ENCODE measurements at regions not wholly inside any gene's neighbourhood (a gene's known extent, or its start where the extent isn't known, plus 50 kb on each side); places are given as distances from the start of the nearest gene placed in this dataset.

DNA sequence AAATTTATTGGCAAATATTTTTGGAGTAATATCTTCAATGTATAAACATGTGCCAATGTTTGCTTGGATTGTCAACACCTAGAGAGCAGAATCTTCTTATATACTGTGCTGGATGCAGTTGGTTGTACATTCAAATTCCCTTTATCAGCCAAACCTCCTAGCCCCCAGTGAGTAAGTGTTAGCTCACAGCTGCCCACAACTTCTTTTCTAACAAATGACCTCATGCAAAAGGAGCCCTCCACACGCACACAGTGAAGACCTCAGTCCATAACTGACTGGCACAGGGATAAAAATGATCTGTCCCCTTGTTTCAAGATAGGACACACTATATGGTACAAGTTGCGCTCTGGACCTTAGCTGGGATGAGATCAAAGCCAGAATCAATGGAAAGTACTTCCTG, 458.0 kb upstream of the NWD2 start:
- Histone ChIP-seq H3K9me1 (replicated peaks; ENCODE audit: control insufficient read depth, extremely low read depth, insufficient read depth, low read length) (no peaks in the 10 kb centered on the region), H3K9me3 (replicated peaks; ENCODE audit: control insufficient read depth, insufficient read depth, low read length) (no peaks in the 10 kb centered on the region), H3K9ac (replicated peaks; ENCODE audit: extremely low read depth, insufficient read depth, low read length) (no peak overlapping the region), H3K27ac (ENCODE audit: insufficient read depth, low read depth, low read length) (no peak overlapping the region), H3K36me3 (ENCODE audit: control insufficient read depth in 2 of 2, extremely low read depth in 1 of 2, insufficient read depth in 2 of 2, low read length in 2 of 2) (no peaks in the 10 kb centered on the region), H4K20me1 (replicated peaks; ENCODE audit: control insufficient read depth, extremely low read depth, insufficient read depth, low read length) (no peaks in the 10 kb centered on the region), H3K4me2 (ENCODE audit: insufficient read depth, low read length) (no peak overlapping the region), H3K27me3 (ENCODE audit: control insufficient read depth in 2 of 2, insufficient read depth in 2 of 2, low read length in 2 of 2) (no peaks in the 10 kb centered on the region), H3K4me1 (ENCODE audit: control insufficient read depth, extremely low read depth, insufficient read depth, low read length) (no peaks in the 10 kb centered on the region), H3K4me3 (replicated peaks in 1 of 3; ENCODE audit: insufficient read depth in 1 of 3, low read depth in 1 of 3, low read length in 3 of 3) (no peak overlapping the region), H3K79me2 (ENCODE audit: control insufficient read depth, insufficient read depth, low read length) (no peaks in the 10 kb centered on the region), H2AFZ (ENCODE audit: low read depth, low read length) (no peak overlapping the region)
- TF ChIP-seq GATA2 (IDR thresholded peaks at IDR 0.05; ENCODE audit: insufficient read depth, insufficient read length, low read depth, low read length), result no peak
- TF ChIP-seq POLR2AphosphoS5 (IDR thresholded peaks at IDR 0.05; ENCODE audit: insufficient read depth, low read depth, low read length), result no peak
- no peak for TF ChIP-seq POLR2A (IDR thresholded peaks at IDR 0.05; ENCODE audit: low read depth, low read length)
- intact Hi-C loops (cut with micrococcal nuclease), result no loop called here
- dilution Hi-C loops (cut with MboI; ENCODE audit: extremely low pct_ligation_motif_present, low sequenced_read_pairs), result no loop called here
- ChIA-PET POLR2A (no interaction called here), CTCF (no interaction called here)
- FAIRE-seq, result no peak
- BruUV-seq (replicated peaks), result no TSS peak
- DNase-seq (ENCODE audit: low read depth, low spot score), result no peak

DNA sequence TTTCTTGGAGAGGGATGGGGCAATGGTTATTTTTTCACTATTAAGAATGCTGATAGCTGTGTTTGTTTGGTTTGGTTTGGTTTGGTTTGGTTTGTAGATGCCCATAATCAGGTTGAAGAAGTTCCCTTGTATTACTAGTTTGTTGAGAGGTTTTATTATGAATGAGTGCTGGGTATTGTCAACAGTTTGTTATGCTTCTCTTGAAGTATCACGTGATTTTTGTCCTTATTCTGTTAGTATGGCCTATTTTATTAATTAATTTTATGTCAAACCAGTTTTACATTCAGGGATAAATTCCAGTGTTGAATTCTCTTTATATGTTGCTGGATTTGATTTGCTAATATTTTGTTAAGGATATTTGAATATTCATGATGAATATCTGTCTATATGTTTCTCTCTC, 449.8 kb upstream of the NWD2 start:
- ChIA-PET POLR2A (no interaction called here), CTCF (no interaction called here)
- Histone ChIP-seq H3K79me2 (ENCODE audit: control insufficient read depth, insufficient read depth, low read length) (no peaks in the 10 kb centered on the region), H3K4me2 (ENCODE audit: insufficient read depth, low read length) (no peak overlapping the region), H4K20me1 (replicated peaks; ENCODE audit: control insufficient read depth, extremely low read depth, insufficient read depth, low read length) (no peaks in the 10 kb centered on the region), H2AFZ (ENCODE audit: low read depth, low read length) (no peak overlapping the region), H3K27me3 (ENCODE audit: control insufficient read depth in 2 of 2, insufficient read depth in 2 of 2, low read length in 2 of 2) (no peaks in the 10 kb centered on the region), H3K36me3 (ENCODE audit: control insufficient read depth in 2 of 2, extremely low read depth in 1 of 2, insufficient read depth in 2 of 2, low read length in 2 of 2) (no peaks in the 10 kb centered on the region), H3K4me1 (ENCODE audit: control insufficient read depth, extremely low read depth, insufficient read depth, low read length) (no peaks in the 10 kb centered on the region), H3K9me1 (replicated peaks; ENCODE audit: control insufficient read depth, extremely low read depth, insufficient read depth, low read length) (no peaks in the 10 kb centered on the region), H3K27ac (ENCODE audit: insufficient read depth, low read depth, low read length) (no peak overlapping the region), H3K9me3 (replicated peaks; ENCODE audit: control insufficient read depth, insufficient read depth, low read length) (no peaks in the 10 kb centered on the region), H3K4me3 (replicated peaks in 1 of 3; ENCODE audit: insufficient read depth in 1 of 3, low read depth in 1 of 3, low read length in 3 of 3) (no peak overlapping the region), H3K9ac (replicated peaks; ENCODE audit: extremely low read depth, insufficient read depth, low read length) (no peak overlapping the region)
- no peak for DNase-seq (ENCODE audit: low read depth, low spot score)
- dilution Hi-C loops (cut with MboI; ENCODE audit: extremely low pct_ligation_motif_present, low sequenced_read_pairs), result no loop called here
- TF ChIP-seq MAX (IDR thresholded peaks at IDR 0.05; ENCODE audit: insufficient read depth, insufficient read length) (no peak), FOS (IDR thresholded peaks at IDR 0.05; ENCODE audit: borderline replicate concordance, insufficient read depth, low read length) (no peak), EZH2 (IDR thresholded peaks at IDR 0.05; ENCODE audit: borderline replicate concordance, low read depth, low read length, severe bottlenecking) (no peak), JUN (IDR thresholded peaks at IDR 0.05; ENCODE audit: borderline replicate concordance, insufficient read depth, insufficient read length, low read depth) (no peak), GATA2 (IDR thresholded peaks at IDR 0.05; ENCODE audit: insufficient read depth, insufficient read length, low read depth, low read length) (no peak), POLR2A (IDR thresholded peaks at IDR 0.05; ENCODE audit: low read depth, low read length) (no peak), POLR2AphosphoS5 (IDR thresholded peaks at IDR 0.05; ENCODE audit: insufficient read depth, low read depth, low read length) (no peak), MYC (IDR thresholded peaks at IDR 0.05; ENCODE audit: low read depth, low read length) (no peak)
- TF ChIP-seq, protein P1, sequence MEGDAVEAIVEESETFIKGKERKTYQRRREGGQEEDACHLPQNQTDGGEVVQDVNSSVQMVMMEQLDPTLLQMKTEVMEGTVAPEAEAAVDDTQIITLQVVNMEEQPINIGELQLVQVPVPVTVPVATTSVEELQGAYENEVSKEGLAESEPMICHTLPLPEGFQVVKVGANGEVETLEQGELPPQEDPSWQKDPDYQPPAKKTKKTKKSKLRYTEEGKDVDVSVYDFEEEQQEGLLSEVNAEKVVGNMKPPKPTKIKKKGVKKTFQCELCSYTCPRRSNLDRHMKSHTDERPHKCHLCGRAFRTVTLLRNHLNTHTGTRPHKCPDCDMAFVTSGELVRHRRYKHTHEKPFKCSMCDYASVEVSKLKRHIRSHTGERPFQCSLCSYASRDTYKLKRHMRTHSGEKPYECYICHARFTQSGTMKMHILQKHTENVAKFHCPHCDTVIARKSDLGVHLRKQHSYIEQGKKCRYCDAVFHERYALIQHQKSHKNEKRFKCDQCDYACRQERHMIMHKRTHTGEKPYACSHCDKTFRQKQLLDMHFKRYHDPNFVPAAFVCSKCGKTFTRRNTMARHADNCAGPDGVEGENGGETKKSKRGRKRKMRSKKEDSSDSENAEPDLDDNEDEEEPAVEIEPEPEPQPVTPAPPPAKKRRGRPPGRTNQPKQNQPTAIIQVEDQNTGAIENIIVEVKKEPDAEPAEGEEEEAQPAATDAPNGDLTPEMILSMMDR (IDR thresholded peaks at IDR 0.05; ENCODE audit: extremely low read depth in 1 of 2, insufficient read depth in 1 of 2, low read depth in 1 of 2, low read length in 2 of 2), result no peak
- FAIRE-seq, result no peak
- intact Hi-C loops (cut with micrococcal nuclease), result no loop called here
- no TSS peak for BruUV-seq (replicated peaks)
